ENCODE measurements at regions not wholly inside any gene's neighbourhood (a gene's known extent, or its start where the extent isn't known, plus 50 kb on each side); places are given as distances from the start of the nearest gene placed in this dataset.
"Not testable (repeated sequence)": the region's sequence is repeated elsewhere in the genome, so short reads cannot be mapped to it uniquely, and the experiment has no call there.

DNA sequence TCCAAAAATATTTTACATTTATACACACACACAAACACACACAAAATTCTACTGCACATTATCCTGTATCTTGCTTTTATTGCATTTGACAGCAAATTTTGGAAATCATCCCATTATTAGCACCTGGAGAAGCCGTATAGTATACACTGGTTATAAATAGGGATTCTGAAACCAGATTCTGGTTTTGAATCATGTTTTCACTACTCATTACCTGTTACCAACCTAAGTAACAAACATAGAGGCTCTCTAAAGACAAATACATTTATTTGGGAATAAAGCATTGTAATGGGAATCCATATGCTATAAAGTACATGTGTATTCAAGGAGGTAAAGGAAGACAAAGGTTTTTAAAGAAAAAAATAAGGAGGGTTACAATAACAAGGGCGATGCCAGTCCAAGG is 106.8 kb downstream of the OR2B2 start:
- no peak for DNase-seq (ENCODE audit: low spot score)

DNA sequence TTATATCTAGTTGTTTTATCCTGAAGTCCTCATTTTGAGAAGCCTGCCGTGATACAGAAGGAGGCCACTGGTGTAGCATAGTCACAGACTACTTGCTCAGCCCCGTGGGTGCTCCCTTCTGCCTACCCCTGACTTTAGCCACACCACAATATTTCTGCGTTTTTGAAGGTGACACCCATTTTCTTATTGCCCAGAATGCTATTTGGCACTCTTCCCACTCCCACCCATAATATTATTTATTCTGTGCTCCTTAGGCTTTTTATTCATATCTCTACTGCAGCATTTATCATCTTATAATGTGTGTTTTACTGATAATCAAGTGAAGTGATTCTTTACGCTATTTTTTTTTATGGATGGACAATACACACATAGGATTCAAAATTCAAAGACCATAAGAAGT is 107.3 kb downstream of the OR2B2 start:
- DNase-seq (ENCODE audit: low spot score): no peak

DNA sequence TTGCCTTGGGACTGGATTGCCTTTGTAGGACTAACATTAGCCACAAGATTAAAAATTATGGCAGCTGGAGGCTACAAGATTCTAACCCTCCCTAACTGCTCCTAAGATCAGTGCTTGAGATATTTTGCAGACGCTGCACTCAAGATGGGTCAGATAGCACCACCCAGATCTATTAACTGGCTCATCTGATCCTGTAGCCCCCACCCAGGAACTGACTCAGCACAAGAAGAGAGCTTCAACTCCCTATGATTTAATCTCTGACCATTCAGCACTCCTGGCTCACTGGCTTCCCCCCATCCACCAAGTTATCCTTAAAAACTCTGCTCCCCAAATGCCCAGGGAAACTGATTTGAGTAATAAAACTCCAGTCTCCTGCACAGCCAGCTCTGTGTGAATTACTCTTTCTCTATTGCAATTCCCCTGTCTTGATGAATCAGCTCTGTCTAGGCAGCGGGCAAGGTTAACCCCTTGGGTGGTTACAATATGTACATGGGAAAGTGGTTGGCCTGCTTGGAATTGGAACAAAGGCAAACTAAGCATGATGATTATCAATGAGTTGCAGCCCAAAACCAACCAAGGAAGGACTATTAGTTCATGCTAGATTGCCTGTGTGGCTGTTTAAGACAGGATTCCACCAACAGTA is 111.3 kb downstream of the OR2B2 start:
- no peak for DNase-seq (ENCODE audit: low spot score)

DNA sequence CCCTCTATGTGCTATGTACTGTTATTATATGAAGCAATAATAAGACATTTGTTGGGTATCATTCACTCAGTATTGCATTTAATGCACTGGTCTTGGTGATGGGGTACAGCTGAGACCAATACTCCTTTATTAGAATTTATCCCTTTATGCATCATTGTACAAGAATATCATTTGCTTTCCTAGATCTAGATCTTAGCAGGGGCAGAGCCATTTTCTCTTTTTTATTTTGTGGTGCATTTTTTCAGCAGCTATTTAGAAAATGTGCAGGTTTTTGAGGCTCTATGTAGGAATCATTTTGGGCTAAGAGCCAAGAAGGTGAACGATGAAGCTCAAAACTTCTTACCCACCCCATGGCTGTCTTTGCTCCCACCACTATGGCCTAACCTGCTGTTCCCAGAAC is 114.2 kb downstream of the OR2B2 start:
- DNase-seq (ENCODE audit: low spot score): no peak

DNA sequence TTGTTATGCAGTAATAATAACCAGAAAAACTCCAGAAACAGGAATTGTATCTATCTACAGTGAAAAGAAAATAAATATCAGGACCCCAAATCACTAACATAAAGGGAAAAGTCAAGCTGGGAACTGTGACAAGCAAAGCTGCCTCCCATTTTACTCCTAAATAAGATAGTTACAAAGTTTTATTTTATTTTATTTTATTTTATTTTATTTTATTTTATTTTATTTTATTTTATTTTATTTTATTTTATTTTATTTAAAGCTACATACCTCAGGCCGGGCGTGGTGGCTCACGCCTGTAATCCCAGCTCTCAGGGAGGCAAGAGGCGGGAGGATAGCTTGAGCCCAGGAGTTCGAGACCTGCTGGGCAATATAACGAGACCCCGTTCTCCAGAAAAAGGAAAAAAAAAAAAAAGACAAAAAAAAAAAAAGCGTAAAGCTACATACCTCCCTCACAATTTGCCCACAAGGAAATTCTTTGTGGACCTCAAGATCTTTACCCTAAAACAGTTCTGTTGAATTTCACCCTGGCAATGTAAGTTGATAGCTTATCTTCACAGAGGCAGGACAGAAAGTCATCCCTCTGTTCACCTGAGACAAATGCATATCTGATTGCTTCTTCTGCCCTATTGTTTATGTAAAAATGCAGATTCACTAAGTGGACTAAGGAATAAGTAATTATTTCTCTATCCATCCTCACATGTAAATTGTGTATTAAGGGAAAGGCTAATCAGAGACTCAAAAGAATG is 115.3 kb downstream of the OR2B2 start:
- not testable (repeated sequence) for DNase-seq (ENCODE audit: low spot score)

DNA sequence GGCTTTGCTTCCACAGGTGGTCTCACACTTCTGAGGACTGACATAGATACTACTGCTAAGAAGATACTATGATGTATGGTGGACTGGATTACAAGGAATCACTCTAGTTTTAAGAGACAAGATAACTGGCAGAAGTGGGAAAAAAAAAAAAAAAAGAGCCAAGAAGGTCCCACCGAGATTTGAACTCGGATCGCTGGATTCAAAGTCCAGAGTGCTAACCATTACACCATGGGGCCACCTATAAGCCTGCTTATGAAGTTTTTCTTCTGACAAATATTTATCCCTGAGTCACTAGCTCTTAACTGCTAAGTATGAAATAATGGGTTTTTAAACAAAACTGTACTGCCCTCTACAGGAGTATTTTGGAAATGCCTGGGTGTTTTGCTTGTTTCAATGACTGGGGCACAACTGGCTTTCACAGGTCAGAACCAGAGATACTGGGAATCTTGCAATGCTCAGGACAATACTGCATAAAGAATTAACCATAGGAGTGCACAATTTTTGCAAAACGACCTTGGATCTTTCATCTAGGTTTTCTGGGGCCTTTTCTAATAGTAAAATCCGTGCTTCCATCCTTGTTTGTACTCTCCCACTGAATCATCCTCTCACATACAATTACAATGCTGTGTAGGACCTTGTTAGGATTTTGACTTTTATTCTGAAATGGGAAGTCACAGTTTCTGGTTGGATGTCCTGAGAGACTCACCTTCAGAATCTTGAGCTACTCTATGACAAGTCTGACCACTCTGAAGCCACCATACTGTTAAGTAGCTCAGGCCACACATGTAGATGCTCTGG is 116.3 kb downstream of the OR2B2 start:
- peak; percentile 55 for DNase-seq (ENCODE audit: low spot score)

DNA sequence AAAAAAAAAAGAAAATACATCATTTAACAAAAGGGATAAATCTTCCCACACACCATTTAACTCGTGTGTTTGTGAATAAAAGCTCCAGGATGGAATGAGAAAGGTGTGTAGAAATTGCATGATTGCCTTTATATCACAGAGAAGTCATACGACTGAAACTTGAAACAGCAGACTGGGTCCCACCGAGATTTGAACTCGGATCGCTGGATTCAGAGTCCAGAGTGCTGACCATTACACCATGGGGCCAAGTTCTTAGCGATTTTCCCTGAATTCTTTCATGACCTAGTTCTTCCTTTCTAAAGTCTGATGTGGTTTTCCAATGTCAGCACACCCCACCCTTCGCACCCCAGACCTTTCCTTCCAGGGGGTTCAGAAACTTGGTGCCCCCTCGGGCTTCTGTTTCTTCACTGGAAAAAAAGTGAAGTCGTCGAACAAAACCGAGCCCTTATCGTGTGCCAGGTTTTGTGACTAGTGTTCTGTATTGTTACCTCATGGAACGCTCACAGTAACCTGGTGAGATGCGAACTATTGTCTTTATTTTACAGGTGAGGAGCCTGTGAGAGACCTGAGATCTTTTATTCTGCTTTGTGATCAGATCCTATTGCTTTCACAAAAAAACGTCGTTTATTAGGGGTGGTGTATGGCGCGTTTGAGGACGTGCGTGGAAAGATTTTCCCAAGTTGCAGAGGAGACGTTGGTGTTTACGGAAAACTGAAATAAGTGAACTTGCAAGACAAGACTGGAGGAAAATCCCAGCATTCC is 120.8 kb downstream of the OR2B2 start:
- DNase-seq (ENCODE audit: low spot score): peak; percentile 70

DNA sequence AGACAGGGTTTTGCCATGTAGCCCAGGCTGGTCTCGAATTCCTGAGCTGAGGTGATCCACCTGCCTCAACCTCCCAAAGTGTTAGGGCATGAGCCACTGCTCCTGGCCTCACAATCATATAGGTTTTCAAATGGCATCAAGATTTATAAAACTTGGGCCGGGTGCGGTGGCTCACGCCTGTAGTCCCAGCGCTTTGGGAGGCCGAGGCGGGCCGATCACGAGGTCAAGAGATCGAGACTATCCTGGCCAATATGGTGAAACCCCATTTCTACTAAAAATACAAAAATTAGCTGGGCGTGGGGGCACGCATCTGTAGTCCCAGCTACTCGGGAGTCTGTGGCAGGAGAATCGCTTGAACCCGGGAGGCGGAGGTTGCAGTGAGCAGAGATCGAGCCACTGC is 123.8 kb downstream of the OR2B2 start:
- not testable (repeated sequence) for DNase-seq (ENCODE audit: low spot score)

DNA sequence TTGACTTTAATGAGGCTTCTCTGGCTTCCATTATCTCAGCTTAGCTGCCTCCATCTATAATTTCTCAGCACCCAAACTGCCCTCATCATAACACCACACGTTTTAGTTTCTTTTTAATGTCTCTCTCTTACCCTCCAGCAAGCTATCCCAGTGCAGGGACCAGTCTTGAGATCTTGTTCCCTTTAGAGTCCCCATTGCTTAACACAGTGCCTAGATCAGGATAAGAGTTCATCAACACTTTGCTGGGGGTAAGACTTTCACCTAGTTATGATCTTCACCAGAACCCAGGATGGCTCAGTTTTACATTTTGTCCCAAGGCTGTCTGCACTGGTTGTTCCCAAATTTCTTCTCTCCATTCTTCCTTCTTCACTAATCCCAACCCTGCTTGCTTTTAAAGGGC is 126.1 kb downstream of the OR2B2 start:
- DNase-seq (ENCODE audit: low spot score): no peak

DNA sequence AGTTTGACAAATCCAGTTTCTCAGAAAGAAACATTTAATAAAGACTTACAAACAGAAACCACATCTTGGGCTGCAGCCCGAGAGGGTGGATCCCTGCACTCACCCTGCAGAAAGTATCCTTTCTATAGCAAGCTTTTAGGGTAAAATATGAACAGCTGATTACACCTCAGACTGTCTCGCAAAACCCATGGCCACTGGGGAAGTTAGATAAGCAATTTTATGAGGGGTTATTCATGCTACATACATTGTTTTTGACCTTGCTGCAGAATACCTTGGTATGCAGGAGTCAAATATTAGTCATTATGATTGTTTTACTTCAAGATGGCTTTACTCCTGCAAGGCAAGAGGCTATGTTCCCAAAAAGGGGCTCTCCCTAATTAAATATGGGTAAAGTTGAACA is 126.9 kb downstream of the OR2B2 start:
- no peak for DNase-seq (ENCODE audit: low spot score)

DNA sequence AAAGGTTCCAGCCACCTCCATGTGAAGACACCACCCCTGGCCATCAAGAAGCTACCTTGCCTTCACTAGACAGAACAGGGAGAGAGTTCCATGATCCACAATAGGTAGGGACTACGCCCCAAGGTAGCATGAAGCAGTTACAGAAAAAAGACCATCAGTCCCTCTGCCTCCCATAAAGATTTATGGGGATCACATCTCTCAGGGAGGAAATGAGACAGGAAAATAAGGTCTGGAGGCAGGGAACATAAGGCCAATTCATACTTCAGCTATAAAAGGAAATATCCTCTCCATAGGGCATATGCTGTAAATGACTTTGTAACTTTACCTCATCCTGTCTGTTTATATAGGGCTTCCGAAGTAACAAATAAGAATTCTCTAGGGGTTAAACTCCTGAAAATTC is 129.4 kb downstream of the OR2B2 start:
- no peak for DNase-seq (ENCODE audit: low spot score)

DNA sequence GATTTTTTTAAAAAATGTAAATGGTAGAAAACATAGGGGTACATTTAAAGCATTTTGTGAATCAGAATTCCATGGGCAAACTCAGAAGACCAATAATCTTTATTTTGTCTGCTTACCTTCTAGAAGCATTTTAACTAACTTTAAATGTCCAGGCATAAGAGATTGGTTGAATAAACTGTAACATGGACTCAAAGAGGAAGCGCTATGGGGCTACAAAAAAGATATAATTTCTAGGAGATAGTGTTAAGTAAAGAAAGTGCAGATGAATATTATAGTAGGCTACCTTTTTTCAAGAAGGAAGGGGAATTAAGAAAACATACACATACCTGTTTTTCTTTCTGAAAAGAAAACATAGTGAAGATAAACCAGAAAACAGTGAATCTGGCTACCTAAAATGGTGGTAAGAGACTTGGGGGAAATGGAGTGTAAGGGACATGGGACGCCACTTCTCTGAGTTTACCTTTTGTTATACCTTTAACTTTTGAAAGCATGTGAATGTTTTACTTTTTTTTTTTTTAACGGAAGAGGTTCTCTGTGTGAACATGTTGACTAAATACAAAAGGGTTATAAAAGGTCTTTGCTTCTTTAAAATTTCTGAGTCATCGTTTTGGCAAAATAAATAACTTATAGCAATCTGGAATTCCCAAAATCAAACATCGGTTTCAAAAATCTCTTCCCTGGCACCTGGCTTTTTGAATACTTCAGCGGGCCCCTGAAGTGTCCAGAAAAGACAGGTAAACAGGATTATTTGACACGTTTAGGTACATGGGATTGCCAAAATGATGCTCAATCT is 133.4 kb downstream of the OR2B2 start:
- DNase-seq (ENCODE audit: low spot score): no peak

DNA sequence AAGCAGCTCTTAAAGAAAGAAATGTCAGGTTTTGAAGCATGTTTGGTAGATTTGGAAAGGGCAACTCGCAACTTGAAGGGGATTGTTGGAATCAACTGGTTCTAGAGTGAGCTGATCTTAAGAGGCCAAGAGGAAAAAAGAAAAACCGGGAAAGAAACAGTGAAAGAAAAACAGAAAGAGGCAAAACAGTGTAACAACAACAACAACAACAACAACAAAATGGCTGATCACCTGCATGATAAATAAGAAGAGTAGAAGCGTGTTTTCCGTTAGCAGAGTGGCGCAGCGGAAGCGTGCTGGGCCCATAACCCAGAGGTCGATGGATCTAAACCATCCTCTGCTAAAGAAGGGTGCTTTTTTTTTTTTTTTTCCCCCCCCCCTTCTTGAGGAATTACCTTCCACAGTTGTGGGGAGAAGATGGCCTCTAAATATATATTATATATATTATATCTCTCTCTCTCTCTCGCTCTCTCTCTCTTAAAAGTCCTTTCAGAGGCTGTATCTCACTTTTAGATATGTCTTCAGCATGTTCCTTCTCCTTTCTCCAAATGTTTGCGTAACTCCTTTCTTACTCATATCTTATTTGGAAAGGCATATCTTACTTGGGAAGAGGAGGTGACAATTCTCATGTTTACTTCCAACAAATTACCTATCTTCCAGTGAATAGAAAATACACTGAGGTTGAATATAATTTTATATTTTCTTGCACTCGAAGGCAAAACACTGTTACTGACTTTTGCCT is 134.4 kb downstream of the OR2B2 start:
- no peak for DNase-seq (ENCODE audit: low spot score)

DNA sequence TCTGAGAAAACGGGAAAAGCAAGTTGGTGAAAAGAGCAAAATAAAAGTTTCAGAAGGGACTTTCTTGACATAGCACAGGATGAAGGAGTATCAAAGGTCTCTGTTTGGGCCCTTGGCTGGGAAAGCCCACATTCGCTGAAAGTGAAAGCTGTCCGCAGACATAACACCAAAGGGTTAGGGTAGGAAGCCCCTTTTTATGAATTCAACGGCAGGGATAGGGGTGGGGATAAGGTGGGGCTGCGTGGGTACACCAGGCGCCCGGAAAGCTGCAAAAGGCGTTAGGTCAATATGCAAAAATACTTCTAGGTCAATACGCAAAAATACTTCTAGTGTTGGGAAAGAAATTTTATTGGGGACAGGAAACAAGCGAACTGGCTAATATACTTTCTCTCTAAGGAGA is 135.1 kb downstream of the OR2B2 start:
- no peak for DNase-seq (ENCODE audit: low spot score)

DNA sequence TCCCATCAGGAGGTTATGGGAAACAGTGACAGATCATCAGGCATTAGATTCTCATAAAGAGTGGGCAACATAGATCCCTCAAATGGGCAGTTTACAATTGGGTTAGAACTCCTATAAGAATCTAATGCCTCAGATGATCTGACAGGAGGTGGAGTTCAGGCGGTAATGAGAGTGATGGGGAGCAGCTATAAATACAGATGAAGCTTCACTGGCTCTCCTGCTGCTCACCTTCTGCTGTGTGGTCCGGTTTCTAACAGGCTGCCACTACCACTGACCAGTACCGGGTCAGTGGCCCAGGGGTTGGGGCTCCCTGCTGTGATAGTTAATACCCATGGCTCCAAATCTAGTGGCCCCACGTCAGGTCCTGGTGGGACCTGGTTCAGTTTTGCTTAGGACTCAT is 135.7 kb downstream of the OR2B2 start:
- no peak for DNase-seq (ENCODE audit: low spot score)

DNA sequence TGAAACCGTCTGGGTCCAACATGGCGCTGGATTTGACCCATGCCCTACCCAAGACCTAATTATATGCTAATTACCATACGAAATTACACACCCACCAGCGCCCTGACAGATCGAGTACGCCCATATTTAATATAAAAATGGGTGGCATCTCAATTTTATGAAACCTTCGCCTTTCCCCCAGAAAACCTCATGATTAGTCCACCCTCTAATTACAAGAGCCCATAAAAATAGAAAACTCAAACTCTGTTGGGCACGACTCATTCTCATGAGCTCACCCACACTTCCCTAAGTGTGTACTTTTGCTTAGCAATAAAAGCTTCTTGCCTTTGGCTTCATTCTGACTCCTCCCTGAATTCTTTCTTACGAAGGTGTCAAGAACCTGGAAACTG is 136.4 kb downstream of the OR2B2 start:
- DNase-seq (ENCODE audit: low spot score): no peak

DNA sequence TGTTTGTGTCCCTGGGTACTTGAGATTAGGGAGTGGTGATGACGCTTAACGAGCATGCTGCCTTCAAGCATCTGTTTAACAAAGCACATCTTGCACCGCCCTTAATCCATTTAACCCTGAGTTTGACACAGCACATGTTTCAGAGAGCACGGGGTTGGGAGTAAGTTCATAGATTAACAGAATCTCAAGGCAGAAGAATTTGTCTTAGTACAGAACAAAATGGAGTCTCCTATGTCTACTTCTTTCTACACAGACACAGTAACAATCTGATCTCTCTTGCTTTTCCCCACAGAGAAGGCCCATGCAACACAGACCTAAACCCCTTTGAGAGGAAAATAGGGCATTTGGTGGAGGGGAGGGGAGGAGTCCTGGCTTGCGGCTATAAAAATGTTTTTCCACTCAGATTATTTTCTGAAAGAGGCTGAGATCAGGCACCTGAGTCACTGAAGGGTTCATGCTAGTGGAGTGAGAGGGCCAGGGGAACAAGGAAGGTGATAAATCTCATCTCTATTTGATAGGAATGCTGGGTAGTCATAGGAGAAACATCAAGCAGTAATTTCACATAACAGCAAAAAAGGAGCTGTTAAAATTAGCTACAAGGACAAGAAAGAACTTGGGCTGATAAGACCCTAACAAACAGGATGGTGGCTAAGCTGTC is 136.9 kb downstream of the OR2B2 start:
- not testable (repeated sequence) for DNase-seq (ENCODE audit: low spot score)

DNA sequence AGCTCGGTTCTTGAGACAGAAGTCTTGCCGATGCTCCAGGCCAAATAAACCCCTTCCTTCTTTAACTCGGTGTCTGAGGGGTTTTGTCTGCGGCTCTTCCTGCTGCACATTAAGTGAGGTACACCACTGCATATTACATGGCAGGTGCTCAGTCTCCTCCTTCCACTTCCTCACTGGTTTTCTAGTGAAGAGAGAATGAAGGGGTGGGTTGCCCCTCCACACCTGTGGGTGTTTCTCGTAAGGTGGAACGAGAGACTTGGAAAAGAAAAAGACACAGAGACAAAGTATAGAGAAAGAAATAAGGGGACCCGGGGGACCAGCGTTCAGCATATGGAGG is 138.0 kb downstream of the OR2B2 start:
- not testable (repeated sequence) for DNase-seq (ENCODE audit: low spot score)

DNA sequence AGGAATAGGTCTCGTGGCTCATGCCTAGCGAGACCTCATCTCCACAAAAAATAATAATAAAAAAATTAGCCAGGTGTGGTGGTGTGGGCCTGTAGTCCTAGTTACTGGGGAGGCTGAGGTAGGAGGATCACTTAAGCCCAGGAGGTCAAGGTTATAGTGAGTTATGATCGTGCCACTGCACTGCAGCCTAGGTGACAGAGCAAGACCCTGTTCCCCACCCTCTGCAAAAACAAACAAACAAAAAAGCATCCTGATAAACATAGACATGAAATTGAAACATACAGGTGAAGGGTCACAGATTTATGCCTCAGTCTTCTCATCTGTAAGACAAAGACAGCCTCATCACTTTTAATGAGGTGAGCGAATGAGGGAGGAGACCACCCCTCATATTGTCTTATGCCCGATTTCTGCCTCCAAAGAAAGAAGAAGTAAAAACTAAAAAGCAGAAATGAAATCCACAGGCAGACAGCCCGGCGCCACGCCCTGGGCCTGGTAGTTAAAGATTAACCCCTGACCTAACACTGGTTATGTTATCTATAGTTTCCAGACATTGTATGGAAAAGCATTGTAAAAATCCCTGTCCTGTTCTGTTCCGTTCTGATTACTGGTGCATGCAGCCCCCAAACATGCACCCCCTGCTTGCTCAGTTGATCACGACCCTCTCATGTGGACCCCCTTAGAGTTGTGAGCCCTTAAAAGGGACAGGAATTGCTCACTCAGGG is 138.5 kb downstream of the OR2B2 start:
- not testable (repeated sequence) for DNase-seq (ENCODE audit: low spot score)
